ENCODE measurements at regions not wholly inside any gene's neighbourhood (a gene's known extent, or its start where the extent isn't known, plus 50 kb on each side); places are given as distances from the start of the nearest gene placed in this dataset.
"Not testable (repeated sequence)": the region's sequence is repeated elsewhere in the genome, so short reads cannot be mapped to it uniquely, and the experiment has no call there.

DNA sequence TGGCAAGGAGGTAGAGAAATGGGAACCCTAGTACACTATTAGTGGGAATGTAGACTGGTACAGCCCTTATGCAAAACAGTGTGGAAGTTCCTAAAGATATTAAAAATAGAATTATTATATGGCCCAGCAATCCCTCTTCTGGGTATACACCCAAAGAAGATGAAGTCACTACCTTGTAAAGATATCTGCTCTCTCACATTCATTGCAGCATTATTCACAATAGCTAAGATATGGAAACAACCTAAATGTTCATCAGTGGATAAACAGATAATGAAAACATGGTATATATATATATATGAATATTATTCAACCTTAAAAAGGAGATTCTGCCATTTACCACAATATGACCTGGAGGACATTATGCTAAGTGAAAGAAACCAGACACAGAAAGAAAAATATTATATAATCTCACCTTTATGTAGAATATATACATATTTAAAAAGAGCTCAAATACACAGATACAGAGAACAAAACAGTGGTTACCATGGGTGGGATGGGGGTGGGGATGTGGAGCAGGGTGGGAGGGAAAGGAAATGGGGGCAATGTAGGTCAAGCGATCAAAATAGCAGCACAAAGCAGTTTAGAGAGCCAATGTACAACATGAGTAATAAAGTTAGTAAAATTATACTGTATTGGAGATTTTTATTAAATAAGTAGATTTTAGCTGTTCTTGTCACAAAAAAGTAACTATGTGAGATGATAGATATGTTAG, 138.6 kb downstream of the SPRY1 start:
- no peak for DNase-seq
- TF ChIP-seq GATA1 (IDR thresholded peaks at IDR 0.05; ENCODE audit: low read depth, low read length) (no peak), POLR2A (IDR thresholded peaks at IDR 0.05; ENCODE audit: low read length) (no peak)

DNA sequence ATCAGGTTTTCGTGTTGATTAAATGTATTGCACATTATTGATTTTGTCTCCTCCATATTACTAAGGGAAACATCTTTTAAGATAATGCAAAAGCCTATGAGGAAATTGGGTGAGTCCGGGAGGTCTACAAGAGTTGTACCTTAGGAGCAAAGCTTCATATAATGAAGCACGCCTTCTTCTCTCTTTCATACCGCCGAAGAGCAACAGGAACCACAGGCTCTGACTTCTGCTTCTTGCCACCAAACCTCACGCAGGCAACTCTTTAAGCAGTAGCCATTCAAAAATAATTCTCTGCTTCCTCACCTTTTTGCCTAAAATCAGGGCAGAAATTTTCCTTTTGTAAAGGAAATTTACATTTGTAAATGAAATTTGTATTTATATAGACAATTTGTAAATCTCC, 139.6 kb downstream of the SPRY1 start:
- DNase-seq, result no peak
- TF ChIP-seq POLR2A (IDR thresholded peaks at IDR 0.05; ENCODE audit: low read length) (no peak), GATA1 (IDR thresholded peaks at IDR 0.05; ENCODE audit: low read depth, low read length) (no peak)

GRCh38 chr4:123537906-123538402, 141.4 kb downstream of the SPRY1 start:
- DNase-seq, result not testable (repeated sequence)

DNA sequence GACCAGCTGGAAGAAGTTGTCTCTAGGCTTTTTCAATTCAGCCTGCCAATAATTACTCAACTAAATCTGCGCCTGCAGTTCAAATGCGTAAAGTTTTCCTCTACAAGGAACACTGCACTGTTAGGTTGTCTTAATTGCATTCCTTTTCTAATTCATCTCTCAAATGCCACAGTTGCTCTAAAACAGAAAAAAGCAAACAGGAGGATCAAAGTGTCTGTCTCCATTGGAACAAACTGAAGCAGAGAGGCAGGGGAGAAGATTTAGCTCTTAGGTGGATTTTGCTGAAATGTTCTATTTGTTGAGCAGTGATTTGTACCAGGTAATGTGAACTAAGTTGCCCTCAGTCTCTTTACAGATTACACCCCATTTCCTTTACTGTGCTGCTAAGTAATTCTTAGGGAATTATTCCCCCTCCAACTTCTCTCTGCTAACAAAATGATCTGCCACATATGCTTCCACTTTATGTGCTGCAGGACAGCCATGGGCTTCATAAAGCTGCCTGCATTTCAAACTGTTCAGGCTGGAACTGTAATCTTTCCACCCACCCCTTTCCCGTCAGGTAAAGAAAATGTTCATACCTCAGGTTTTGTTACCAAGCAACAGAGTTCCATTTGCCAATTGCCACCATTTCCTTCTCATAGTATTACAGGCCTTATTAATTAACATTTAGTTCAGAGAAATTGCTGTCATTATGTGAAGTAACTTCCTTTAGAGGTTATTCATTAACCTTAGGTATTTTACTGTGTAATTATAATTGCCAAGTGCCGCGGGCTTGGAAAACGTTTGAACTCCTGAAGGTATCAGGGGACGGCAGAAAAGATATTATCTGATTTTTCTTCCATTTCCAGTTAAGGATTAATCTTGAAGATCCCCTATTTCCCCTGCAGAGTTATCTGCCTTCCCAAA, 149.3 kb downstream of the SPRY1 start:
- TF ChIP-seq POLR2A (IDR thresholded peaks at IDR 0.05; ENCODE audit: low read length), result no peak
- no peak for TF ChIP-seq GATA1 (IDR thresholded peaks at IDR 0.05; ENCODE audit: low read depth, low read length)
- no peak for DNase-seq

- no peak for DNase-seq
- TF ChIP-seq POLR2A (IDR thresholded peaks at IDR 0.05; ENCODE audit: low read length), result no peak
- no peak for TF ChIP-seq GATA1 (IDR thresholded peaks at IDR 0.05; ENCODE audit: low read depth, low read length)
Observed at GRCh38 chr4:123546573-123547060, 150.0 kb downstream of the SPRY1 start.

- no peak for DNase-seq
- TF ChIP-seq POLR2A (IDR thresholded peaks at IDR 0.05; ENCODE audit: low read length) (no peak), GATA1 (IDR thresholded peaks at IDR 0.05; ENCODE audit: low read depth, low read length) (no peak)
Observed at GRCh38 chr4:123547216-123548165, 150.9 kb downstream of the SPRY1 start.

GRCh38 chr4:123553279-123553678, 156.7 kb downstream of the SPRY1 start:
- no peak for DNase-seq
- TF ChIP-seq GATA1 (IDR thresholded peaks at IDR 0.05; ENCODE audit: low read depth, low read length) (no peak), POLR2A (IDR thresholded peaks at IDR 0.05; ENCODE audit: low read length) (no peak)

DNA sequence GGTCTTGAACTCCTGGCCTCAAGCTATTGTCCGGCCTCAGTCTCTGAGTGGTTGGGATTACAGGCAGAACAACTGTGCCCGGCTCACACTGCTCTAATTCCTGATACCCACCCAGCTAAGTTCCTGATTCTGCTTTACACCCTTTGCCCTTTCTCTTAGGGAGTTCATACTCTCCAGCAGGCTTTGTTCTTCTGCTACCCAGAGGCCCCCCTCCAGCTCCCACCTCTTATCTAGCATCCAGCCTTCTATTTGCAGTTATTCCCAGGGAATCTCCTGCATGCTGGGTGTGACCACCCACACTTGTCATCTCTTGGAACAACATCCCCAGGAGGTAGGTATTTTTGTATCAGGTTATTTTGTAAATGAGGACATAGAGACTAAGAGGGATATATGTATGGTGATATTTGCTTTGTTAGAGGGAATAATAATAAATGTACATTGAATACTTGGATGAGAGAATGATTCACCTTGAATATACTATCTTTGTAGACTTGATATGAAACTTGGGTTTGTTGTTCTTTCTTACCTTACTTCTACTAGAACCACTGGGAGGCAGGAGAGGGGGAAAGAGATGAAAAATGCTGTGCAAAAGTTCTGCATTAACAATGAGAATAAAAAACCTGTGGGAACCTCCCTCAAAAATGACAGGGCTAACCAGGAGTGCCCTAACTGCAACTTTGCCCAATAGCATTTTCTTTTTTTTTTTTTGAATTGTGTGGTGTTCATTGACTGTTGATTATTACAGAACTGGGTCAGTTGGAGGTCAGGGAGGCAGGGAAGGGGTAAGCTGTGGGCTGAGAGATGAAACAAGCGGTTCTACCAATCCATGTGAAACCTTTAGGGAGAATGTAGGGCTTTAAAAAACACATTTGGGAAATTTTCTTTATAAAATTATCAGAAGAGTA, 157.4 kb downstream of the SPRY1 start:
- TF ChIP-seq POLR2A (IDR thresholded peaks at IDR 0.05; ENCODE audit: low read length) (no peak), GATA1 (IDR thresholded peaks at IDR 0.05; ENCODE audit: low read depth, low read length) (no peak)
- no peak for DNase-seq

- no peak for TF ChIP-seq POLR2A (IDR thresholded peaks at IDR 0.05; ENCODE audit: low read length)
- TF ChIP-seq GATA1 (IDR thresholded peaks at IDR 0.05; ENCODE audit: low read depth, low read length), result no peak
- no peak for DNase-seq
Observed at GRCh38 chr4:123554801-123555232, 158.2 kb downstream of the SPRY1 start.

DNA sequence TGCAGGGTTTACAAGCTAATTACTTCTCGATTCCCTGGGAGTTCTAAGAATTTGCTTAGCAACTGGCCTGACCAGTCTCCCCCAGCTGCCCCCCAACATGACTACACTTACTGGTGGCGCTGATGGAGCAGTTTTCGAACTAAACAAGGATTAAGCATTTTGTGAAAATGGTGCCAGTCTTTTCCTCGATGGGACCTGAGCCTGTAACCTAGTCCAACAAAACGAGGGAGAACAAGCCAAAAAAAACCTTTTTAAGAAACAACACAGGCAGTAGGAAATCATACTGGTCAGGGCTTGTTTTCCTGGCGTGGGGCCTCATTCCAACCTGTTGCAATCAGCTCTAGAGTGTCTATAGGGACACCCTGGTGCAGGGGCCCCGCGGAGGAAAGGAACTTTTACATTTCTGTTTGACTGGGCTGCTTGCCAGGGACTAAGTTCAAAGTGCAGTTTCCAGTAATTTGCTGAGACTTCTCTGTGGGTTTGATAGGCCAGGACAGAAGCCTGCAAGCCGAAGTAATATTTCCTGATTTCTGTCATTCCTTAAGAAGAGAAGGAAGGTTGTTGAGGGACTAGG, 158.7 kb downstream of the SPRY1 start:
- DNase-seq, result peak; percentile 3 to 12
- TF ChIP-seq GATA1 (IDR thresholded peaks at IDR 0.05; ENCODE audit: low read depth, low read length) (no peak), POLR2A (IDR thresholded peaks at IDR 0.05; ENCODE audit: low read length) (no peak)

GRCh38 chr4:123555807-123556273, 159.2 kb downstream of the SPRY1 start:
- TF ChIP-seq POLR2A (IDR thresholded peaks at IDR 0.05; ENCODE audit: low read length) (no peak), GATA1 (IDR thresholded peaks at IDR 0.05; ENCODE audit: low read depth, low read length) (no peak)
- no peak for DNase-seq

- TF ChIP-seq GATA1 (IDR thresholded peaks at IDR 0.05; ENCODE audit: low read depth, low read length), result no peak
- DNase-seq, result no peak
Observed at GRCh38 chr4:123556526-123556925, 159.9 kb downstream of the SPRY1 start.

Data from erythroblast (primary cell).